ENCODE measurements at regions not wholly inside any gene's neighbourhood (a gene's known extent, or its start where the extent isn't known, plus 50 kb on each side); places are given as distances from the start of the nearest gene placed in this dataset.

DNA sequence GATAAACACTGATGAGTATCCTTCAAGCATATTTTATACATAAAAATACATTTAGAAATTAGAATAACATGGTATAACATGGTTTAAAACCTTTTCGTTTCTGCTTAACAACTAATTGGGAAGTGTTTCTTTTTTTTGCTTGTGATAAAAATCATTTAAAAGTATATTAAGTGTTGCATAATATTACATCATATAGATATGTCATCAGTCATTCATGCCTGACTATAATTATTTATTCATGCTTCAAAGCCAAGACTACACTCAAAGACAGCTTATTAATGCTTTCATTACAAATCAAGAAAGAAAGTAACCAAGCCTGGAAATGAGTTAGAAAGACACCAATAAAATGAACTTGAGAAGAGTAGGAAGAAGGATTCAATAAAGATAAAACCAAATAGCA is 136.6 kb upstream of the TP63 start:
- no peak overlapping the region for H3K4me3 ChIP-seq (ENCODE audit: low read depth, low read length)
- no peak for DNase-seq (ENCODE audit: low read depth)

DNA sequence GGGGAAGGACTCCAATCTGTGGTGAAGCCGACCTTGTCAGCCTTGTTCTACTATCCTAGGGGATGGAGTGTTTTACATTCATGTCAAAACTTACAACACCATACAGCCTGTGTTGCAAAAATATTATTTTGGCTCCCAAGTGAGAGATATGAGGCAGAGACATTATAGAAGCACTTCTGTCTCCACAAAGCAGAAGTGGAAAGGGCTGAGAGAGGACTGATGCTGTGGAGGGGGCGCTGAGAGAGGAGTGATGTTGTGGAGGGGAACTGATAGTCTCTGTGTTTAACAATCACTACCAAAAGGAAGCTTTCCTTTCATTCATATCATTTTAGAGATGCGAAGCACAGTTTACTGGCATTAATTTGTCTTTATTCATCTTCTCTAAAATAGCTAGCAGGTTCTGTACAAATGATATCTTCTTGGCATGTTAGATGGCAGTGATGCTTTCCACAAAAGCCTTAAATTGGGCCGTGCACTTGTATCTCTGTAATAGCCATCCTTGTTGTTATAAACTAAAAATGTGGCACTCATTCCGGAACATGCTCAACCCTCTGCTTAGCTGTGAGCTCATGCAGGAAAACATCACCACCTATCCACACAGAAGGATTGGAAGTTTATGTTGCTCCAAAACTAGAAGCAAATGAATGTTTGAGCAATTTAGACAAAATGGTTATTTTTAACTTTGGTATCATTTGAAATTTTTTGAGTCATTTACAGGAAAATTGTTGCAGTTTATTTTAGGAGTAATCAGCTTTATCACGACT is 134.6 kb upstream of the TP63 start:
- no peak overlapping the region for H3K4me3 ChIP-seq (ENCODE audit: low read depth, low read length)

GRCh38 chr3:189498995-189499704 is 132.0 kb upstream of the TP63 start:
- no peak for DNase-seq (ENCODE audit: low read depth)
- H3K4me3 ChIP-seq (ENCODE audit: low read depth, low read length) = no peak overlapping the region

More for the DNA sequence above, 134.6 kb upstream of the TP63 start:
- no peak for DNase-seq (ENCODE audit: low read depth)

DNA sequence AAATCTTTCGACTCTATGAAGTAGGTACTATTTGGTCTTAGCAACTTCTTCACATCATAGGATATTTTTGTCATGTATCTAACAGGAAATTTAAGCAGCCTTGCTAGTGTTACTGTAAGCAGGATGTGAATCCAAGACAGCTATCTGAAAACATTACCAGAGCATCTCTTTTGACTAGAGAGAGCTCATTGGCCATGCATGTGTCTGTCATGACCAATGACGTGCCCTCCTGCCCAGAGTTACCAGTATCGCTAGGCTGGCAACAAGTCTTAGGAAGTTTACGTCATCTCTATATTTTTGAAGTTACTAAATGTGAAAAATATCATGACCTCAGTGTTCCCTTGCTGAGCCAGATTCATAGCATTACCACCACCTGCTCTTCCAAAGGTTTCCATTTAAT is 130.9 kb upstream of the TP63 start:
- no peak for DNase-seq (ENCODE audit: low read depth)
- H3K4me3 ChIP-seq (ENCODE audit: low read depth, low read length) = no peak overlapping the region

GRCh38 chr3:189500798-189501495 is 130.2 kb upstream of the TP63 start:
- no peak for DNase-seq (ENCODE audit: low read depth)
- H3K4me3 ChIP-seq (ENCODE audit: low read depth, low read length) = no peak overlapping the region

DNA sequence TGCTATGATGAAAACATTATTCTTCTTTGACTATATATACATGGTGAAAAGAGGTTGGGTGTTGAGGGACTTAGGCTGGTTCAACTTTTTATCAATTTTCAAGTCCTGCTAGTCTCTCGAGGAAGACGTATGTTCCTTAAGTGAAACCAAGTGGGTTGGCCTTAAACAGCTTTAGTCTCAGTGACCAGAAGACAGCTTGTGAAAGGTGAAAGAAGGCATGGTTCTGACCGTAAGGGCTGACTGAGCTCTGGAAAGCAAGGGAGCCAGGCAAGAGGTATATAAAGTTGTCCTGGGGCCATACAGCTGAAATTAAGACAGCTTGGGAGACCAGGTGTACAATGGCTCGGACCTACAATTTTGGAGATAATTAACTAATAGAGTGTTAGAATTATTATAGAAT is 128.9 kb upstream of the TP63 start:
- no peak overlapping the region for H3K4me3 ChIP-seq (ENCODE audit: low read depth, low read length)
- no peak for DNase-seq (ENCODE audit: low read depth)

DNA sequence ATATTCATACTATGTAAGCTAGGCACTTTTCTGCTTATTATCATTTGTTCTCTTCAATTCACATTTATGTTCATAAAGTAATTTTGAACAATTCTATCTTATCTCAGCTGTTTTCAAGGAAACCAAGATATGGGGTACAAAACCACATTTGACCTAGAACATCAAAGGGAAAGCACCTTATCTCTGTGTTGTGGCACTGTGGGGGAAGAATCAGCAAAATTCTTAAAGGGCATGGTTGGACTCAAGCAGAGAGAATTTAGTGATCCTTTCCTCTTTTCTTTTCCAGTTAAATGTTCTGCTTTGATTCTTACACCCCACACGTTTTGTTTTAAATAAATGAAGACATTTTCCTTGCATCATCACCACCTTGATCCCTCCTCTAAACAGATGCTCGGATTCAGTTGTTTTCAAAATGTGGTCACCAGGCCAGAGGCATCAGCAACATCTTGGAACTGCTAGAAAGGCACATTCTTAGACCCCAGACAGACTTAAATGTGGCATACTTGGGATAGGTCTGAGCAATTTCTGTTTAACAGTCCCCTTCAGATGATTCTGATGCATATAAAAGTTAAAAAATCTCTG is 128.4 kb upstream of the TP63 start:
- H3K4me3 ChIP-seq (ENCODE audit: low read depth, low read length) = no peak overlapping the region
- DNase-seq (ENCODE audit: low read depth) = no peak

DNA sequence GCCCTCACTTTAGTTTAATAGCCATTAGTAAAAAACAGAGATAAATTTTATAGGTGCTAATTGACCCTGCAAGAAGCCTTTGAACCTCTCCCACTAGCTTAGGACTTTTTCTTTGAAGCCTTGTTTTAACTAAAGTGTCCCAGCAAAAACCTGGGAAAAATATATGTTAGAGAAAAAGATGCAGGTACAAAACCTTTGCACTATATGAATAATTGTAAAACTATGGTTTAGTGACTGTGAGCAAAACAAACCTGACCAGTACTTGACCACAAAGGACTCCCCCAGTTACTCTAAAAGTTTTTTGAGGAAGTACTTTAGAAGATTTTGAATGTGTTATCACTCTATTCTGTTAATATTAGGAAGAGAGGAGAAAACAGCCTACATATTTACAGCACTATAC is 123.3 kb upstream of the TP63 start:
- no peak for DNase-seq (ENCODE audit: low read depth)
- no peak overlapping the region for H3K4me3 ChIP-seq (ENCODE audit: low read depth, low read length)

DNA sequence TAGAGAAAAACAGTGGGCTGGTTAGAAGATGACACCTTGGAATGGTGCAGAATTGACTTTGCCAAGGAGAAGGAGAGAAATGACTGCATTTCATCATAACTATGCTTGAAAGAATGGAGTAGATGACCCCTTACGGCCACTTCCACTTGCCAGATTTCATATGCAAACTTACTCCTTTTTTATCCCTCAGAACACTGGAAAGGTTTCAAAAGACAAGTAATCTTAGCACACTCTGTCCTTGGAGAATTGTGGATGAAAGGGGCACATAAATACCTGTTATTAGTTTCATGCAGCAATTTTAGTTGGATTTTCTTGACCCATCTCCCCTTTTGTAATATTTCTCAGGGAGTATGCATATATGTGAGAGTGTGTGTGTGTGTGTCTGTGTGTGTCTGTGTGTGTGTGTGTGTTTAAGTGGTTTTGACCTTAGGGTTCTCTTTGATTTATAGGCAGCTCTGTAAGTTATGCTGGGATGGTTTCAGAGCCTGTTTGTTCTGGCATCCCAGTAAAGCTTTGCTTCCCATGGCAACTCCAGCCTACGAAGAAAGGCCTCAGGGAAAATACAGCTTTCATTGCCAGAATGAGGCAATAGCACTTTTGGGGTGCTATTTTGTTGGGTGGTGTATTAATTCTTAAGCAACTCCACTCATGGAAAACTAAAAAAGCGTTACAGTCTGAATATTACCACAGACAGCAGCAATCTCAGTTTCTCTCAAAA is 122.2 kb upstream of the TP63 start:
- H3K4me3 ChIP-seq (ENCODE audit: low read depth, low read length) = no peak overlapping the region

DNA sequence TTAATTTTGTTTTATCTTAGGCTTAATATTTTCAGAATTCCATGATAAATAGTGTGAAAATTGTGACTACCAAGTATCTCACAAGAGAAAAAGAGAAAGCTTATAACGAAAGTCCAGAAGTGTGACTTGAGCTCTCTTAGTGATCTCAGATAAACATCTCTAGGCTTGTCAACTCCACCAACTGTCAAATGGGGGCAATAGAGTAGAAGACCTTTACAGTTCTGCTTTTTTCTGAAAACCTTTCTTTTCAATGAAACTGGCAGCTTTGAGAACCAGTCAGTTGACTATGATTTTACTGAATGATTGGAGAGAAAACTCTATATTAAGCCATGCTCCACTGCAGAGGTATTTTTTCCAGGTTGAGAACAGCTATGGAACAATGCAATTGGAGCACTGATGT is 119.2 kb upstream of the TP63 start:
- DNase-seq (ENCODE audit: low read depth) = no peak
- H3K4me3 ChIP-seq (ENCODE audit: low read depth, low read length) = no peak overlapping the region

More for the DNA sequence above, 122.2 kb upstream of the TP63 start:
- DNase-seq (ENCODE audit: low read depth) = peak; percentile 72

DNA sequence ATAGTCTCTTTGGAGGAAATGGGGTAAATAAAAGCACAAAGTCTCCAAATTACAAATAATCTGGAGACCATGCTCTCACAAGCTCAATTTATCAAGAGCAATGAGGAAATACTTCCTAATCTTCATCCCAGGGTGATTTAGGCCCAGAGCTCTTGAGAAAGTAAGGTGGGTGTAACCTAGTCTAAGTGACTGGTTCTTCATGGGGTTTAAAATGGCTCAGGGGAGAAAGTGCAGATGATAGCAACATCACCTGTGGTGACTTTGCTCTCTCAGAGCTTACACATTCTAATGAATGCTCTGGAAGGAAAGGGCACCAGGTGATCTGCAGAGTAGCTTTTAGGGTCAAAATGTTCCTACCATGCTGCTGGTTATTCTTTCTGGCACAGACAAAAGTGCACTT is 118.4 kb upstream of the TP63 start:
- DNase-seq (ENCODE audit: low read depth) = no peak
- H3K4me3 ChIP-seq (ENCODE audit: low read depth, low read length) = no peak overlapping the region

DNA sequence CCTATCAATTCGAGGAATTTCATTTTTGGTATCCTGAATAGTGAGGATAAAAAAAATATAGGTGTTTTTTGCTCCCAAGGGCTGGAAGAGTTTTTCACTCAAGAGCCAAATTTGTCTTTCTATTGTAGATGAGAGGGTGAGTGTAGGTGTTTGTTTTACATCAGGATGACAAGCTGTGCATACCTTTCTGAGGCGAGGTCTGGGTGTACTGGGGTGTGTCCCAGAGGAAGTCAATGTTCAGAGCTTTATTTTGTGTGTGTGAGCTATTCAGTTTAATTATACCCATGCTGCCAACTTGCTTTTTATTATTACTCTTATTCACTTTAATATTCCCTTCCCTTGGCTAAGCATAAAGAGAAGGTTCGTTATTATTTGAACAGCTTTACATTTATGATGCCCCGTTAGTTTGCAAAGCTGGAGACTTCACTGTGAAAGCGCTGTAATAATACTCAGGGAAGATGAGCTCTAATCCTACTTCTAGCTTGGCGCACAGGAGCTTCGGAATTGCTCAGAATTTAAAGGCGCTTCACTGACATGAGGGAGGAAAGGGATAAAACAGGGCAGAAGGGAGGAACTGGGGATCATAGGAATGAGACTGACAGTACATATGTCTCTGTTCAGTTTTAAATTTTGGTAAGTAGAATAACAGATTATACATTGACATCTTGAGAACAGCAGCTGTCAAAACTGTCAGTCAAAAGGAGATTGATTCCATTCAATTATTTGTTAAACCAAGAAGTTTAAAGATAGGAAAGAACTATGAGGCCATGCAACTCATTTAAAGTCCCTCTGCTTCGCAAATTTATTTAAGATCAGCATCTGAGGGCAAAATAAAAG is 117.7 kb upstream of the TP63 start:
- H3K4me3 ChIP-seq (ENCODE audit: low read depth, low read length) = no peak overlapping the region
- no peak for DNase-seq (ENCODE audit: low read depth)

DNA sequence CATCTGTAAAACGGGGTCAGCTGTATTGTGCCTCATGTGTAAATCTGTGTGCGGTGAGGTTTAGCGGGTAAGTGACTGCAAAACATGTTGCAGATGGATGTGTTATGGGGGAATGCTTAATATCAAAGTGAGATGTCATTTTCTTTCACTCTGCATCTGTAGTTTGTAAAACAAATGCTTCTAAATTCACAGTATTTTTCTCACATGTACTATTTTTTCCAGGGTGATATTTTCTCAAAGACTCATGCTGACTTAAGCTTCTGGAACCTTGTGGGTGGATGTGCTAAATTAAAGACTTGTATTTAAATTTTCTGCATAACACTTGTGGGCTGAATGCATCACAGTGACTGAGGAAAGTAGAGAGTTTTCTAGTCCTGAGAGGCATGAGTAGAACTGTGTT is 115.2 kb upstream of the TP63 start:
- no peak overlapping the region for H3K4me3 ChIP-seq (ENCODE audit: low read depth, low read length)
- DNase-seq (ENCODE audit: low read depth) = no peak

- no peak overlapping the region for H3K4me3 ChIP-seq (ENCODE audit: low read depth, low read length)
- DNase-seq (ENCODE audit: low read depth) = no peak
These were observed 113.2 kb upstream of the TP63 start for GRCh38 chr3:189517981-189518380.

DNA sequence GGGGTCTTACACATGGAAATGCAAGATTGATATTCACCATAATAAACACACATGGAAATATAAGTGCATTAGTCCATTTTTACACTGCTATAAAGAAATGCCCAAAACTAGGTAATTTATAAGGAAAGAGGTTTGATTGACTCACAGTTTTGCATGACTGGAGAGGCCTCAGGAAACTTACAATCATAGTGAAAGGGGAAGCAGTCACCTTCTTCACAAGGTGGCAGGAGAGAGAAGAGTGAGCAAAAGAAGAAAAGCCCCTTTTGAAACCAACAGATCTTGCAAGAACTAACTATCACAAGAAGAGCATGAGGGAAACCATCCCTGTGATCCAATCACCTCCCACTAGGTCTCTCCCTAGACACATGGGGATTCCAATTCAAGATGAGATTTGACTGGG is 111.7 kb upstream of the TP63 start:
- no peak overlapping the region for H3K4me3 ChIP-seq (ENCODE audit: low read depth, low read length)
- no peak for DNase-seq (ENCODE audit: low read depth)

GRCh38 chr3:189529468-189529867 is 101.7 kb upstream of the TP63 start:
- no peak overlapping the region for H3K4me3 ChIP-seq (ENCODE audit: low read depth, low read length)
- no peak for DNase-seq (ENCODE audit: low read depth)

DNA sequence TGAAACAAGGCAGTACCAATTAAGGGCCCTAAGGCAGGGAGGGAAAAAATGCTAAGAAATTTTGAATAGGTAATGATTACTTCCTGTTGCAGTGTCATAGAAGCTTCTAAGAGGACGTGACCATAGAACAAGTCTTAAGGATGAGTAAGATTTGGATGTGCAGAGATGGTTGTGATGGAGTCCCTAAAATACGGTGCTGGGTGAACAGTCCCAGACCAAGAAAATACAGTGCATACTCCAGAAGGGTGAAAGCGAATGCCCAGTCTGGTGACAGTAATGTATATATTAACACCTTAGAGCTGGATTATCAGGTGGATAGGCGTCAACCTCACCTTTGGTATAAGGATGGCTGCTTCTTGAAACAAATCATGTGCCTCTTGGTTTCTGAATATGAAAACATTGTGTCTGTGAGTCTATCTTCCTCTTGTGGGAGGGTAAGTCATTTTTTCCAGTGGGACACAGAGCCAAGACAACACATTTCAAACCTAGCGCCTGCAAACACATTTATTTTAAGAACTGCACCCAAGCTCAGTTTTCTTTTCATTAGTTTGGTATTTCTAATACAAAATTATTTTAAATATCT is 101.2 kb upstream of the TP63 start:
- no peak for DNase-seq (ENCODE audit: low read depth)
- no peak overlapping the region for H3K4me3 ChIP-seq (ENCODE audit: low read depth, low read length)

GRCh38 chr3:189530822-189531221 is 100.4 kb upstream of the TP63 start:
- no peak overlapping the region for H3K4me3 ChIP-seq (ENCODE audit: low read depth, low read length)
- peak; percentile 25 for DNase-seq (ENCODE audit: low read depth)
